ENCODE measurements at regions not wholly inside any gene's neighbourhood (a gene's known extent, or its start where the extent isn't known, plus 50 kb on each side); places are given as distances from the start of the nearest gene placed in this dataset.

DNA sequence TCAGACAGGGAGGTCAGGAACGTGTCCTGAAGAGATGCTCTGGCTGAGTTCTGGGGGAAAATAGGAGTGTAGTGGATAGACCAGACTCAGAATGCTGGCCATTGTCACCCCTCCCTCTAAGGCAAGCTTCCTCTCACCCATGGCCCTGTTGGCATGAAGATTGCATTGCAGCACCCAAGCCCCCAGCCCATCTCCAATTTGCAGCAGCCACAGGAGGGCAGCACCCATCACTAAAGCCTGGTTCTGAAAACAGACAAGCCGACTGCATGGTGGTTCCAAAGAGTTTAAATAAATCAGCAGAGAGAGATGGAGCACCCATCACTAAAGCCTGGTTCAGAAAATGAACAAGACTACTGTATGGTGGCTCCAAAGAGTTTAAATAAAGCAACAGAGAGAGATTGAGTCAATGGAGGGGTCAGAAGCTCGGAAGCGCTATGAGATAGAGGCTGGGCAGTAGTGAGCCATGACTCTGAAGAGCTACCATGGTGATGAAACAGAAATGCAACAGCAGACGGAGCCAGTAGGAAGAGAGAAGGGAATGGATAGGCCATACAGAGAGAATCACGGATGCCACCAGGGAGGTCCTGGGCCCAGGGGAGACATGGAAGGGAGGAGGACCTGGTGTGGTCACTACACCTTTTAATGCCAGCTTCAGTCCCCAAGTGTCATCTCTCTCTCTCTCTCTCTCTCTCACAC, 237.9 kb upstream of the MYO3A start:
- peak; percentile 22; the same call in 1 of the 2 replicates for TF ChIP-seq CTCF (conservative IDR thresholded peaks at IDR 0.05)
- no peak for TF ChIP-seq ZFX (IDR thresholded peaks at IDR 0.05)

All from C4-2B (cell line).